NCI-H460 (cell line): ENCODE measurements at regions not wholly inside any gene's neighbourhood (a gene's known extent, or its start where the extent isn't known, plus 50 kb on each side); places are given as distances from the start of the nearest gene placed in this dataset.

Experiments used
- DNase-seq: peaks from one replicate; pipeline ENCODE4 v3.0.0-alpha.2; 2016; ENCODE audit warnings: low read depth; ENCODE audit errors: extremely low read depth

DNA sequence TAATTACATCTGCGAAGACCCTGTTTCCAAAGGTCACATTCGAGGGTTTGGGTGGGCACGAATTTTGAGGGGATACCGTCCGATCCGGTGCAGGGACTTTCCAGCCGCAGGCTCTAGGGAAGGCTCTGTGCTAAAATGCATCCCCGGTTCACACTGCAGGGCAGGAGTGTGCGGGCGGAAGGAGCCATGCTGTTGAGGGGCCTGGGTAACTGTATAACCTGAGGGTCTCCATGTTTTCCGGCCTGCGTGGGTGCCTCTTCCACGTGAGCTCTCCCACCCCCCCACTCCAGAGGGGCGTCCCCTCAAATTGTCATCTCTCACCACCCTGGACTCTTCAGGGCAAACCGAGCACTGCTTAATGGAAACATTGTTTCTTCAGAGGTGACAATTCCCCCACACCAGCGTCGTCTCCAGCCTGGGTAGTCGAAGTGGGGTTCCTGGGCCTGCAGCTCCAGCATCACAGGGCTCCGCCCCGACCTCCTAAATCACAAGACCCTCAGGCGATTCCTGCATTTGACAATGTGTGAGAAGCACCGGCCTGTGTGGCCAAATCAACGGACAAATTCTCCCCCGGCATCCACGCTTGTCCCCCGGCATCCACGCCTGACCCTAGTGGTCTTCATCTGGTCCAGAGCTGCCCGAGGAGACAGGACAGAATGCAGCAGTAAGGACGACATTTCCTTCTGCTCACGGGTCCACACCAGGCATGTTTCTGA, 51.2 kb downstream of the FOXL3 start:
- DNase-seq, result no peak

DNA sequence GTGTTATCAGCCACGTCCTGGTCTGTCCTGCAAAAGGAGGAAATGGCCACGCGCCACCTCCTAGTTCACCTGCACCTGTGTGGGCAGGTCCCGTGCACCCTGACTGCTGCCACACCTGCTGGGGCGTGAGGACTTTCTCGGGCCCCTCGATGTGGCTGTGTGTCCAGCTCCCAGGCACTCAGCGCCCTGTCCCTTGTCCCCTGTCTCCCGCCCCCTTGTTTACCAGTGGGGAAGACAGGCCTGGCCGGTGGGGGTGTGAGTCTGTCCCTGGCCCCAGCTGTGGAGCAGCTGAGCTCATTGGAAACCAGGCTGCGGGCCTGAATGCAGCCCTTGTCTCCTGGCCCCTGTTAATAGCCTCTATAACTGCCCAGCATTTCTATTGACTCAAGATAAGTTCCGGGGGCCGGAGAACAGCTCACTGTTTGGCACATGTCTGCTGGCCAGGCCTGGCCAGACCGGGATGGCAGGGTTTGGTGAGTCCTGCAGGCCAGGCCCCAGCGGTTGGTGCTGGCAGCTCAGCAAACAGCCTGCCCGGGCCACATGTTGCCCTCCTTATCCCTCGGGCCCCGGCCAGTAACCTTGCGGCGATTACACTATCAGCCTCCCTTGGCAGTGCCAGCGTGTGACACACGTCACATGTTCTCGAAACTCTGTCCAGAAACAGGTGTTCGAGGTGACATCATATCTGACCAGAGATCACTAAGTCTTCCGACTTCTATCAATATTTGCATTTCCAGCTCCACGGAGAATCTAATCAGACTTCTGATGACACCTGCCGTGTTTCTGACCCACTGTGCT, 52.1 kb downstream of the FOXL3 start:
- DNase-seq, result no peak

DNA sequence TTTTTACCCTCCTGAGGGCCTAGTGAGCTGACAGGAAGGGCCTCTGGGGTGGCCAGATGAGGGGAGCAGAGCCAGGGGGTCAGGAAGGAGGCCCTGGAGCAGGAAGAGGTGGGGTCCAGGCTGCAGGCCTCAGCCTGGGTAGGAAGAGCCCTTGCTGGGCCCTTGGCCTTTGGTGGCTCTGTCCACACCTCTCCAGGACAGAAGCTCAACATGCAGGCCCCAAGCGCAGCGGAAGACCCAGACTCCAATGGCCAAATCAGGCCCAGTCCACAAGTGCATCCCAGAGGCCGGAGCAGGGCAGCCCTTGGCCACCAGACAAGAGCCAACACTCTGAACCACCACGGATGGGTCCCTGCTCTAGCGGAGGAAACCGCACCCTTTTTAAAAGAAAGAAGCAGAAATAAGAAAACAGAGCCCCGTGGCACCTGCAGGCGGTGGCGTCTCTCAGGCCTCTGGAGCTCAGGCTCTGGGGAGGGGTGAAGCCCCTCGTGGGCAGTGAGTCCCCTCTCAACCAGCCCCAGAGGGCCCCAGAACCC, 52.8 kb downstream of the FOXL3 start:
- no peak for DNase-seq

DNA sequence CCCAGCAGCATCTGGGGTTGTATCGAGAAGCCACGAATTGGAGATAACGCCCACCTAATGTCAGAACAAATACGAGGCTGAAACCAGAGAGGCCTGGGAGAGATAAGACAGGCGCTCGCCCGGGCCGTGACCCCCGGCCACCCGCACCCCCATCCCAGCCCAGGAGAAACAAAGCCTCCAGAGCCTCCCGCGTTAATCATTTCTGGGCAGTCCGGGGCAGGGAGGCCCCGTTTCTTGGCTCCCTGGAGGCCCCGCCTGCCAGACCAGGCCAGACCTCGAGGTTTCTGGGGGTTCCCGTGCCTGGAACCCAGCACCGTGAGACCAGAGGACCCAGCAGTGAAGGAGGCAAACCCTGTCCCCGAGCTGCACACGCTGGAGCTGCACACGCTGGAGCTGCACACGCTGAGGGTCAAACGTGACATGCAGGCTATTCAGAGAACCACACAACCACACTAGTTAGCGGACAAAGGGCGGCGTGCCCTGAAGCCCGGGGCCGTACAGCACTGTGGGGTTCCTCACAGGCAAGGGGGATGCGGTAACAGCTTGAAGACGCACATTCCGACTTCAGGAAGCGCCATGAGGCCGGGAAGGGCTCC, 53.4 kb downstream of the FOXL3 start:
- DNase-seq, result no peak

DNA sequence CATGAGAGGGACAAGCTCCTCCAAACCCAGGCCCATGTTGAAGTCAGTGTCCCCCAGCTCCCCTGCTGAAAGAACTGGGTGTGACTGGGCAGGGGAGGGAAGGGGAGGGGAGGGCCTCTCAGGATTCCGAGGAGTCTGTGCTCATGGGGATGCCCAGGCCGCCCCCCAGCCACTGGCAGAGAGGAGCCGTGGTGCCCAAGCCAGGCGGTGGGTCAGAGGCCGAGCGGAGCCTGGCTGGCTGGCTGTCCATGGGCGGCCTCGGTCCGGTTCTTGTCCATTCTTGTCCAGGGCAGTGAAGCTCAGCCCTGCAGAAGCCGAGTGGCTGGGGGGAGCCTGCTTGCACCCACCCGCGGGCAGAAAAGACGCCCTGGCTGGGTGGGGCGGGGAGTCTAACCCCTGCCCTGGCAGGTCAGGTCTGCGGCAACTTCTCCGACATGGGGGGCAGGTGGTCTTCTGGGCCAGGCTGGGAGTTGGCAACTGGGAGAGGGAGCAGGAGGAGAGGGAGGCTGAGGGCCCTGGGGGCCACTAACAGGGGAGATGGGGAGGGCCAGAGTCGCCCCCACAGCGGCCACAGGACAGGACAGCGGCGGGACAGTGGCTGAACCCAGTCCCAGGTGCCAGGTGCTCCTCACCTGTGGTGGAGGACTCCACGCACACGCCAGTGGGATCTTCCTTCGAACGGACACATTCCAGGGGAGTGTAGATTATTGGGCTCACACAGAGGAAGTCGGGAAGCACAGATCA, 54.1 kb downstream of the FOXL3 start:
- DNase-seq, result no peak

DNA sequence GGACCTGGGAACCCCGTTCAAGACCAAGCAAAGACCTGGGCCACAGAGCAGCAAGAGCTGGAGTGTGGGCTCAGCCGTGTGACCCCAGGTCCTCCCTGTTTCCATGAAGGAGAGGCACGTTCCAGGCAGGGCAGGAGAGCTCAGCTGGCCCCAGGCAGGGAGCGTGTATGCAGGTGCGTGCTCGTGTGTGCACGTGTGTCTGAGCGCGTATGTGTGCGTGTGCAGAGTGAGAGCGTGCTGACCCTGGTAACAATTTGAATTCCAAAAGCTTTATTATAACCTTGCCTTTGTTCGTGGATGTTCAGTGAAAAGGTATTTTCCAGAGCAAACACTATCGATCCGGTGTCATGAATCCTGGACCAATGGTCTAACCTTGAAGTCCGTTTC, 54.6 kb downstream of the FOXL3 start:
- DNase-seq, result no peak

DNA sequence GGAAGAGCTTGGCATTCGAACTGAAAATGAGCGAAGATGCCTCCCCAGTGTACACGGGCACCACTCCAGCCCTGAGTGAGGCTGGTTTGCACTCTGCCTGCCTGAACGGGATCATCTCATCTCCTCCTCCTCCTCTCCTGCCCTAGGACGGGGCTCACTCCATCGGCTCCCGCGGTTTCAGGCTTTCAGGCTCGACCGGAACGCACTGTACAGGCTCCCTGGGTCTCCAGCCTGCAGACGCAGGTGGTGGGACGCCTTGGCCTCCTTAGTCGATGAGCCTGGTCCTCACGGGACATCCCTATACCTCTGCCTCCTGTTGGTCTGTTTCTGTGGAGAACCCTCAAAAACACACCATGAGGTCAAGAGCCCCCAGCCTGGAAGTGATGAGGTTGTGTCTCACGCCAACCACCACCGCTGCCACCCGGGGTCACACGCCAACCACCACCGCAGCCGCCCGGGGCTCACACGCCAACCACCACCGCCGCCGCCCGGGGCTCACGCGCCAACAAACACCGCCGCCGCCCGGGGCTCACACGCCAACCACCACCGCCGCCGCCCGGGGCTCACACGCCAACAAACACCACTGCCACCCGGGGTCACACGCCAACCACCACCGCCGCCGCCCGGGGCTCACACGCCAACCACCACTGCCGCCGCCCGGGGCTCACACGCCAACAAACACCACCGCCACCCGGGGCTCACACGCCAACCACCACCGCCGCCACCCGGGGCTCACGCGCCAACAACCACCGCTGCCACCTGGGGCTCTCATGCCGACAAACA, 56.3 kb downstream of the FOXL3 start:
- no peak for DNase-seq

DNA sequence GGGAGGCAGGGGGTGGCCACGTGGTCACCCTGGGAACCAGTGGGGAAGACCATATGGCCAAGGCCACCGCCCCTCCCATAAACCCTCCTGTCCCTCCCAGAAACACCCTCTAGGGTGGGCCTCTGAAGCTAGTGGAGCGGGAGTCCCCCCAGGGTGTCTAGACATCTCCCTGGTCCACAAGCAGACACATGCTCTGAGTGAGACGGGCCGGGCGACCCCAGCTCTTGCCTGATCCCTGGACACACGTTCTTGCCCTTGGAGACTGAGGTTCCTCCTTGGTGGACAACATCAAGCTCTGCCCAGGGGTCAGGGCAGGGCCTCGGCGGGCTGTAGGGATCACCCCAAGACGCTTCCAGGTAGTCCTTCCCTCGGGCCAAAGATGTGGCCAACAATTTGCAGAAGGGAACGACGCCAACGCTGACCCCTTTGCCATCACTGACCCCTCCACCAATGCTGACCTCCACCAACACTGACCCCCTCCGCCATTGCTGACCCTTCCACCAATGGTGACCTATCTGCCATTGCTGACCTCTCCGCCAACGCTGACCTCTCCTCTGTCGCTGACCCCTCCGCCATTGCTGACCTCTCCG, 57.1 kb downstream of the FOXL3 start:
- no peak for DNase-seq

DNA sequence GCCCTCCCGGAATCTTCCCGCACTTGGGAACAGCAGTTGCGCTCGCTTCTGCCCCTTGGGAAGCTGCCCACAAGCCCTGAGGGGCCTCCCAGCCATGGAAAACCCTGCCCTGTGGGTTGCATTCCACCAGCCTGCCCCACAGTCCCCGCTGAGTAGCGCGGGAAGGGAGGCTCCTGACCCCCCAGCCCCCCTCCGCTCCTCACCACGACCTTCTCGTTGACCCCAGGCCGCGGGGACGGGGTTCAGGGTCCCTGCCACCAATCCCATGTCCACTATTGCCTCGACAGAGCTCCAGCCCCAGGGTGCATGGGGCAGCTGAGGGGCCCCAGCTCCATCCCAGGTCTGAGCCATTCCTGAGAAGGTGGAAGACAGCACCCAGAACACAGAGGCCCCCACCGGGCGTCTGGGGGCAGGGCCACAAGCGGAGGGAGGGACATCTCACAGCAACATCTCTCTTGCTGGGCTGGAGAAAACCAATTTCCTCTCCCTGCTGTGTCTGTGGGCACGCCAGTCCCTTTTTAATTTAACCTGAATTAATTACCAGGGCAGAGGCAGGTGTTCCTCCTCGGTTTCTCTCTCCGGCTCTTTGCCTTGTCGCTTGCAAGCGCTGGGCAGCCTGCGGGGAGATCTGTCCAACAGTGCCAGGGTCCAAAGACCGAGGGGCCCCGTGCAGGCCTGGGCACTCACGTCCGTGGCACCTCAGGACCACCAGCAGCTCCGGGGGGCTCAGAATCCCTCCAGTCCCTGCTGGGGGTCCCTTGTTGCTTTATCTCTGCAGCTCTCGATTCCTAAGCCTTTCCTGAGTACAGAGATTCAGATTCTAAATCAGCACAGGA, 57.9 kb downstream of the FOXL3 start:
- no peak for DNase-seq

DNA sequence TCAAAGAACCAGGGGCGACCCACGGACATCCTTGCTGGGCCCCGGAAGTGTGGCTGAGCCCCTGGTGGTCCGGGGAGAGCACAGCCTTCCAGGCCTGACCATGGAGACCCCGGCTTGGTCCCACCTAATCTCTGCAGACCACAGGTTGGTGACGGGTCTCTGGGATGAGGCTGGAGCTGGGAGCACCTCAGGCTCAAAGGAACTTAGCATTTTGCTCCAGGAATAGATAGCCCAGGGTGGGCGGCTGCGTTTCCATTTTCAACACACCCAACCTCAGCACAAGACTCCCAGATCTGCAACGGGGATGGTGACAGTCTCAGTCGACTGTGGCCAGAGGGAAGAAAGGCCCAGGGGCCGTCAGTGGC, 58.5 kb downstream of the FOXL3 start:
- no peak for DNase-seq

DNA sequence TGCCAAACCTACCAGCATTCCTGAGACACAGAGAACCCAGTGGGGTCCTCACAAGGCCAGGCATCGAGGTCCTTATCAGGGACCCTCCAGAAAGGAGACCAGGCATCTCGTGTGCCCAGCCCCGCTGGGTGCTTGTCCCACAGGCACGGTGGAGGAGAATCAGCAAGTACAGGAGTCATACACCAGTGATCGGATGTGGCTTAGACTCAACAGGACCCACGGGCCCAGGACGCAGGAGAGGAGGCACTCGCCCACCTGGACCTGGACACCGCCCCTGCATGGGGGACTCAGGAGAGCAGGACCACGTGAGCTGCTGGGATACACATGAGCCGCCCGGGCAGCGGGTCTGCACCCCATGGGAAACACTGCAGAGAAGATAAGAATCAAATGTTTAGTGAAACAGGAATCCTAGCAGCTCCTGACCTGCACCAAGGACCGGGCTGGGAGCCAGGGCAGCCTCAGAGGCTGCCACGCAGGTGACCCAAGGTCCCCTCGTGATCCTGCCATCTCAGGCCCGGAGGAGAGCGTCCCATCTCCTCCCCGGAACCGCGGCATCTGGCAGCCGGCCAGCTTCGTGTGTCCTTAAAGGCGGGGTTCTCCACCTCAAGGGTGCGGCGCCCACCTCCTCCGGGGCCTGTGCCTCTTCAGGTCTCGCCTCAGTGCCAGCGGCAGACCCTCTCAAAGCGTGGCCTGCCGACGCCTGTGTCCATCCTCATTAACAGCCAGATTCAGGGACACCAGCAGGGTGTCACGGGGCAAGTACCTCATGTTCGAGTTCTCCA, 59.2 kb downstream of the FOXL3 start:
- DNase-seq, result no peak

DNA sequence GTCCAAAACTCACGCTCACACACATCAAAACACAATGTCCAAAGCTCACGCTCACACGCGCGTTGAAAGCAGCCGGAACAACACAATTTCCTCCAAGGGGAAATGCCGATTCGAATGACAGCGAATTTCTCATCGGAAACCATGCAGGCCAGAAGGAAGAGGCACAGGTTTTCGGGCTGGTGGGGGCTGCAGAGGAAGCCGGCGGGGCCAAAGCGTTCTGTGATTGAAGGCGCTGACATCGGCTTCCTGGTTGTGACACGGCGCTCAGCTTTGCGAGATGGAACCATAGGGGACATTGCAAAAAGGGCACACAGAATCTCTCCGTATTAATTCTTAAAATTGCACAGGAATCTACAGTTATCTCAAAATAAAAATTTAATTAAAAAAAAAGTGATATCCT, 61.3 kb downstream of the FOXL3 start:
- DNase-seq, result no peak

DNA sequence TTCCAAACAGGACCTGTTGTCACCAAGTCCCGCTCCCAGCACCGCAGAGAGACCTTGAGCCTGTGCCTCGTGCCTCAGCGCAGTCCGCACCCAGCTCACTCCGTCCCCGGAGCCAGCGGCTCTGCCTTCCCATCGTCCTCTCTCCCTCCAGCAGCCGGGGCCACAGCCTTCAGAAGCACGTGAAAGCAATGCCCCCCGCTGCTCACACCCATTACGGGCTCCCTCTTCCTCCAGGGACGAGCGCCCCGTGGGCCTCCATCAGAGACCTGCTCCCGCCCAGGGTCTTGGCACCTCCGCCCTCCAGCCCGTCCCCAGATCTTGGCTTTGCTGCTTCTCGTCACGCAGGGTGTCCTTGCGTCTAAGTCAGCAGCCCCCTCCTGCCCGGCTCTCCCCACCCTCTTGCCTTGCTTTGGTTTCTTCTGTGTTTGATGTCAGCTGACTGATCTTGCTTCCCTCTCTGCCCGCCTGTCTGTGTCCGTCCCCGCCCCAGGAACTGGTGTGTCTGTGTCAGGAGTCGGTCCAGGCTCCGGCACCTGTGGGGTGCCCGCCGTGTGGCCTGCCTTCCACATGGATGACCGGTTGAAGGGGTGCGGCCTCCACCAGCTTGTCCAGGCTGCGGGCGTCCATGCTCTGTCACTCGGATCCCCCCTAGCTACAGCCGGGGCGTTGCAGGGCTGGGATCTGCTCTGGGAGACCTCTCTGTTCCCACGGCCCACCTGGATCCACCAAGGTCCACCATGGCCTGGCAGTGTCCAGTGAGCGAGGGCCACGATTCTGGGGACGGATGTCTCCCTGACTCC, 61.9 kb downstream of the FOXL3 start:
- no peak for DNase-seq

DNA sequence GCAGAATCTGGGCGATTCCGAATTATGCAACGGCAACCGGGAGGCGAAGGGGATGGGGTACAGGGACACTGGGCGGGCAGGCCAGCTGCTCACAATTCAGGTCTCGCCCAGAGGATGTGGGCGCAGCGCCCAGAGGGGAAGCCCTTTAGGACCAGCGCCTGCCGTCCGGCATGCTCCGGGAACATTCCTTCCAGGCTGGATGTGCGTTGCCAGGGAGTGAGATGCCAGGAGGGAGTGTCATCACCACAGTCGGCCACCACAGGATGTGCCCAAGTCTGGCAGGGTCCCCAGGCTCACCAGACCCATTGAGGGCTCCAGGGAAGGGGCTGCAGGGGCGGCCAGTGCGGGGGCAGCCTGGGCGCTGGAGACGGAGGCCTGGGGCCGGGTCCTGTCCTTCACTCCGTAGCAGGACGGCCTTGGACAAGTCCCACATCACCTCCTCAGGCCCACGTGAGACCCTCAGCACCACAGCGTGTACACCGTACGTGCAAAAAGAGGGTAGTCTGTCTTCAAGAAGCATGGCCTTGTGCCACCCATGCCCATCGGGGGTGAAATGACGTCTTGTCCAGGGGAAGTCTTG, 63.9 kb downstream of the FOXL3 start:
- no peak for DNase-seq

DNA sequence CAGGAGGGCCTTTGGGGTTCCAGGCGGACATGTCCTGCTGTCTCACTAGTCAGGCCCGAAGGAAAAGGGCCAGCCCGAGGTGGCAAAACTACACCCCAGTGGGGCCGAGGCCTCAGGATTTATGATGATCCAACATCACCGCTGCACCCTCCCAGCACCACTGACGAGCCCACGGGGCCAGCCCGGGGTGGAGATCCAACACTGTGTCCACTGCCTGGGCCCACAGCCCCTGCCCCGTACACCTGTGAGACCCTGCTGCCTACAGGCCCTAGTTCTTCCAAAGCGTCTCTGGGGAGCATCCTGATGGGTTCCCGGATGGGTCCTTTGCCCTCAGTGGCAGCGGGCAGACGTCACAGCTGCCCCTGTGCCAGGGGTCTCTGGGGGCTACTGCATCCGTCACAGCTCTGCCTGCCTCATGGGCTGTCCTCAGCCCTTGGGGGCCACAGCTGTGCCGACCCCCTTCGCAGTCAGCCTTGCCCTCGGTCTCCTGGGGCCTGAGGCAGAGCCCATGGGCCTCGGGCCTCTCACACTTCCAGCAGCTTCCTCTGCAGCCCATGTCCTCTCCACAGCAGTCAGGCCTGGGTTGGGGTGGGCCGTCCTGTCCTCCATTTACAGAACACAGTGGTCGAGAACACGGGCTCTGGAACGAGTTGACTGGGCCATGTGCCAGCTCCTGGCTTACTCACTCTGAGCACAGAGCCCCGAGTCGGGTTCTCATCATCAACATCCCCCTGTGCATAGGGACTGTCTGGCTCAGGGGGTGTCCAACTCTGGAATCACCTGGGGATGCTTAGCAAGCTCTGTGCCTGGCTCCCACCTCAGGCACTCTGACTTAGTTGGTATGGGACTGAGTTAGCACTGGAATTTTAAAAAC, 64.9 kb downstream of the FOXL3 start:
- DNase-seq, result no peak

DNA sequence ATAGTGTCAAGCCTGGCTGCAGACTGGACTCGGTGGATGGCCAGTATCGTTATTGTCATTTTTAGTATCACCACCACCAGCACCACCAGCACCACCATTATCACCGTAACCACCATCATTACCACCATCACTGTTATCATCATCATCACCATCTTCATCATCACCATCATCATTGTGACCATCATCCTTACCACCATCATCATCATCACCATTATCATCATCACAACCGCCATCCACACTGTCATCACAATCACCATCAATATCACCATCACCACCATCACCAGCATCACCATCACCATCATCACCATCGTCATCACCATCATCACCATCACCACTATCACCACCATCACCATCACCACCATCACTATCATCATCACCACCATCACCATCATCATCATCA, 65.6 kb downstream of the FOXL3 start:
- DNase-seq, result no peak
